ENCODE measurements at regions not wholly inside any gene's neighbourhood (a gene's known extent, or its start where the extent isn't known, plus 50 kb on each side); places are given as distances from the start of the nearest gene placed in this dataset.

DNA sequence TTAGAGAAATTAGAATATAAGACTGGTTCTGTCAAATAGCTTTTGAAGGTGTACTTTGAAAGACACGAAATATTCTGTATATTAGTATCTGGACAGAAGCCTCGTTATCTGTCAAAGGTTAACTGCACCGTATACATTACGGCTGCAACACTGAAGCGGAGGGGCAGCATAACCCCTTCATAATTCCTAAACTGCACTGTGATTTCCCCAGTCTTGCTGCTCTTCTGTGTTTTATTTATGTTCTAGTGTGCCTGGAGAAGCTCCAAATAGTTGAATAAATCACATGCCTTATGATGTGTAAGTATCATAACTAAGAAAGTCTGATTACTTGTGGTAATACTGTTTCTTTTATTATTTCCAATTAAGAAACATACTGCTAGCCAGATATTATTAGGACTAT, 285.7 kb upstream of the ROBO2 start:
- Histone ChIP-seq H3K36me3 (ENCODE audit: control insufficient read depth, insufficient read depth, low read length) (no peaks in the 10 kb centered on the region), H3K27me3 (replicated peaks; ENCODE audit: control insufficient read depth, insufficient read depth, low read length) (no peaks in the 10 kb centered on the region), H3K4me3 (replicated peaks; ENCODE audit: low read depth, low read length) (no peak overlapping the region)
- DNase-seq (ENCODE audit: extremely low read depth, insufficient read length) = no peak
- TF ChIP-seq, protein P1, sequence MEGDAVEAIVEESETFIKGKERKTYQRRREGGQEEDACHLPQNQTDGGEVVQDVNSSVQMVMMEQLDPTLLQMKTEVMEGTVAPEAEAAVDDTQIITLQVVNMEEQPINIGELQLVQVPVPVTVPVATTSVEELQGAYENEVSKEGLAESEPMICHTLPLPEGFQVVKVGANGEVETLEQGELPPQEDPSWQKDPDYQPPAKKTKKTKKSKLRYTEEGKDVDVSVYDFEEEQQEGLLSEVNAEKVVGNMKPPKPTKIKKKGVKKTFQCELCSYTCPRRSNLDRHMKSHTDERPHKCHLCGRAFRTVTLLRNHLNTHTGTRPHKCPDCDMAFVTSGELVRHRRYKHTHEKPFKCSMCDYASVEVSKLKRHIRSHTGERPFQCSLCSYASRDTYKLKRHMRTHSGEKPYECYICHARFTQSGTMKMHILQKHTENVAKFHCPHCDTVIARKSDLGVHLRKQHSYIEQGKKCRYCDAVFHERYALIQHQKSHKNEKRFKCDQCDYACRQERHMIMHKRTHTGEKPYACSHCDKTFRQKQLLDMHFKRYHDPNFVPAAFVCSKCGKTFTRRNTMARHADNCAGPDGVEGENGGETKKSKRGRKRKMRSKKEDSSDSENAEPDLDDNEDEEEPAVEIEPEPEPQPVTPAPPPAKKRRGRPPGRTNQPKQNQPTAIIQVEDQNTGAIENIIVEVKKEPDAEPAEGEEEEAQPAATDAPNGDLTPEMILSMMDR (IDR thresholded peaks at IDR 0.05; ENCODE audit: insufficient read depth, low read length, poor library complexity, severe bottlenecking) = no peak

GRCh38 chr3:76756577-76756976, 283.3 kb upstream of the ROBO2 start:
- TF ChIP-seq, protein P1 (IDR thresholded peaks at IDR 0.05; ENCODE audit: insufficient read depth, low read length, poor library complexity, severe bottlenecking) = no peak
- no peak for DNase-seq (ENCODE audit: extremely low read depth, insufficient read length)
- Histone ChIP-seq H3K27me3 (replicated peaks; ENCODE audit: control insufficient read depth, insufficient read depth, low read length) (no peaks in the 10 kb centered on the region), H3K4me3 (replicated peaks; ENCODE audit: low read depth, low read length) (no peak overlapping the region), H3K36me3 (ENCODE audit: control insufficient read depth, insufficient read depth, low read length) (no peaks in the 10 kb centered on the region)

- H3K4me3 ChIP-seq (replicated peaks; ENCODE audit: low read depth, low read length) = no peak overlapping the region
- TF ChIP-seq, protein P1 (IDR thresholded peaks at IDR 0.05; ENCODE audit: insufficient read depth, low read length, poor library complexity, severe bottlenecking) = no peak
- no peaks in the 10 kb centered on the region for H3K36me3 ChIP-seq (ENCODE audit: control insufficient read depth, insufficient read depth, low read length)
- no peaks in the 10 kb centered on the region for H3K27me3 ChIP-seq (replicated peaks; ENCODE audit: control insufficient read depth, insufficient read depth, low read length)
- no peak for DNase-seq (ENCODE audit: extremely low read depth, insufficient read length)
These were observed 279.6 kb upstream of the ROBO2 start for GRCh38 chr3:76760336-76760735.

DNA sequence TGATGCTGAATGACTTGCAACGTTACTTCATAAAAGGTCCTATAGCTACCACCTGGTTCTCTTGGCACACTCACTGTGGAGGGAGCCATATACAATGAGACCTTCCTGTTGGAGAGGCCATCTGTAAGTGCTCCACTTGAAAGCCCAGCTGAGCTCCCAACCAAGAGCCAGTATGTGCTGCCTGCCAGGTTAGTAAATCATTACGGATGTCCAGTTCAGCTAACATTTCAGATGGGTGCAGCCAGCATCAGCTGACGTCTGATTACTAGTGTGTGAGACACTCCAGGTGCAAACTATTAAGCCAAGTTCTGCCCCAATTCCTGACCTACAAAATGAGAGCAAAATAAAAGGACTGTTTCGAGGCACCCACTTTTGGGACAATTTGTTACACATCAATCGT, 274.4 kb upstream of the ROBO2 start:
- no peak for DNase-seq (ENCODE audit: extremely low read depth, insufficient read length)
- H3K4me3 ChIP-seq (replicated peaks; ENCODE audit: low read depth, low read length) = no peak overlapping the region
- no peaks in the 10 kb centered on the region for H3K27me3 ChIP-seq (replicated peaks; ENCODE audit: control insufficient read depth, insufficient read depth, low read length)
- TF ChIP-seq, protein P1 (IDR thresholded peaks at IDR 0.05; ENCODE audit: insufficient read depth, low read length, poor library complexity, severe bottlenecking) = no peak
- no peaks in the 10 kb centered on the region for H3K36me3 ChIP-seq (ENCODE audit: control insufficient read depth, insufficient read depth, low read length)

GRCh38 chr3:76768912-76769311, 271.0 kb upstream of the ROBO2 start:
- TF ChIP-seq, protein P1 (IDR thresholded peaks at IDR 0.05; ENCODE audit: insufficient read depth, low read length, poor library complexity, severe bottlenecking) = no peak
- Histone ChIP-seq H3K36me3 (ENCODE audit: control insufficient read depth, insufficient read depth, low read length) (no peaks in the 10 kb centered on the region), H3K27me3 (replicated peaks; ENCODE audit: control insufficient read depth, insufficient read depth, low read length) (no peaks in the 10 kb centered on the region), H3K4me3 (replicated peaks; ENCODE audit: low read depth, low read length) (no peak overlapping the region)
- DNase-seq (ENCODE audit: extremely low read depth, insufficient read length) = no peak

DNA sequence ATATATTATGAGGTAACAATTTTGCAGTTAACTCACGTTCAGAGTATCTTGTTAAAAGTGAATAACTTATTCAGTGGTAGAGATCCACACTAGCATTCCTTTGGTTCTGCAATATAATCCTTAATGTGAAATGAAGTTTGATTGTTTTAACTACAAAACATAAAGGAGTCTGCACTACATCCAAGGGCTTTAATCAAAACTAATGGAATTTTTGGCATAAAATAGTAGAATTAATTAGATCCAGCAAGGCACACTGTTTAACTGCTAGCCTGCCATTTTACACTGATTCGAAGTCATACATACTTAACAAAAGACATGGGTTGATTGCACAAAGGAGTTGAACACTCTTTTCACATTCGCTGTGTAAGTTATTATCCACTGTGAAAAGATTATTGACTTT, 263.0 kb upstream of the ROBO2 start:
- TF ChIP-seq, protein P1 (IDR thresholded peaks at IDR 0.05; ENCODE audit: insufficient read depth, low read length, poor library complexity, severe bottlenecking) = no peak
- Histone ChIP-seq H3K27me3 (replicated peaks; ENCODE audit: control insufficient read depth, insufficient read depth, low read length) (no peaks in the 10 kb centered on the region), H3K36me3 (ENCODE audit: control insufficient read depth, insufficient read depth, low read length) (no peaks in the 10 kb centered on the region), H3K4me3 (replicated peaks; ENCODE audit: low read depth, low read length) (no peak overlapping the region)
- DNase-seq (ENCODE audit: extremely low read depth, insufficient read length) = no peak
